ENCODE measurements at regions not wholly inside any gene's neighbourhood (a gene's known extent, or its start where the extent isn't known, plus 50 kb on each side); places are given as distances from the start of the nearest gene placed in this dataset.
"Not testable (repeated sequence)": the region's sequence is repeated elsewhere in the genome, so short reads cannot be mapped to it uniquely, and the experiment has no call there.

GRCh38 chr3:104933972-104934371, 432.7 kb upstream of the ALCAM start:
- peaks cover 4% of the 10 kb centered on the region for H3K9me3 Mint-ChIP-seq
- no peak overlapping the region for H3K27ac Mint-ChIP-seq
- H3K4me1 Mint-ChIP-seq = no peaks in the 10 kb centered on the region
- no peaks in the 10 kb centered on the region for H3K36me3 Mint-ChIP-seq
- no peak for DNase-seq
- CTCF ChIA-PET = no interaction called here
- H3K27me3 Mint-ChIP-seq = no peaks in the 10 kb centered on the region
- no peak overlapping the region for H3K4me3 Mint-ChIP-seq

DNA sequence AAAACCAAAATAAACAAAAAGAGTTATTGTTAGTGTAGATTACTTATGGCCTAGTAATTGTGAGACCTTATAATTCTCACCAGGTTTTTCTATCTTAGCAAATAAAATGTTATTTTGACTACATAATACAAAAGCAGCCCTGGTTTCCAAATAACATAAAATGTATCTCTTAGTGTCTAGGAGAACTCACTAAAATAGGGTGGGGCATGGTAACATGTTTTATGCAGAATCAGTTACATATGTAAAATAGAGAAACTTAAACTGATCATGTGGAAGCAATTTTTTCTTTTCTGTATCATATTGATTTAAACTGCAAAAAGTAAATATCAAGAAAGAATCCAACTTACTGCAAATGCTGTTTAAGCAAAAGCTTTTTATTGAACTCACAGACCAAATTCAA, 431.1 kb upstream of the ALCAM start:
- H3K36me3 Mint-ChIP-seq = no peaks in the 10 kb centered on the region
- H3K4me3 Mint-ChIP-seq = no peak overlapping the region
- CTCF ChIA-PET = no interaction called here
- no peaks in the 10 kb centered on the region for H3K27me3 Mint-ChIP-seq
- peaks cover 2% of the 10 kb centered on the region for H3K9me3 Mint-ChIP-seq
- H3K27ac Mint-ChIP-seq = no peak overlapping the region
- H3K4me1 Mint-ChIP-seq = no peaks in the 10 kb centered on the region
- DNase-seq = no peak

DNA sequence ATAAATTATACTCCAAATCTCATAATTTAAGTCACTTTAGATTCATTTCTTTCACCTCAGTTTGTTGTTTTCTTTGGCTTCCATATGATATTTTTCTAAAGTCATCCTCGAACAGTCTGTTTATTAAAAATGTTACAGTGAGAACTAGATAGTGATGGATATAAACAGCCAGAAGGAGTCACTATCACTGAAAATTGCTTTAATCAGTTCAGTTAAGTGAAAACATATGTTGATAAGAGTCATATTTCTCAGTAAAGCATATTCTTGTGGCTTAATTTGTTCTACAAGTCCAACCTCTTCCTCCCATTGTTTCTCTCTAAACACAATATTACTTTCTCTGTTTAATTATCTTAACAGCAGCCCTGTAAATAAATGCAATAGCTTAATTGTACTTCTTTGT, 427.5 kb upstream of the ALCAM start:
- Mint-ChIP-seq H3K4me3 (no peak overlapping the region), H3K27me3 (no peaks in the 10 kb centered on the region), H3K9me3 (no peaks in the 10 kb centered on the region), H3K27ac (no peak overlapping the region), H3K36me3 (no peaks in the 10 kb centered on the region), H3K4me1 (no peaks in the 10 kb centered on the region)
- CTCF ChIA-PET = no interaction called here
- no peak for DNase-seq

DNA sequence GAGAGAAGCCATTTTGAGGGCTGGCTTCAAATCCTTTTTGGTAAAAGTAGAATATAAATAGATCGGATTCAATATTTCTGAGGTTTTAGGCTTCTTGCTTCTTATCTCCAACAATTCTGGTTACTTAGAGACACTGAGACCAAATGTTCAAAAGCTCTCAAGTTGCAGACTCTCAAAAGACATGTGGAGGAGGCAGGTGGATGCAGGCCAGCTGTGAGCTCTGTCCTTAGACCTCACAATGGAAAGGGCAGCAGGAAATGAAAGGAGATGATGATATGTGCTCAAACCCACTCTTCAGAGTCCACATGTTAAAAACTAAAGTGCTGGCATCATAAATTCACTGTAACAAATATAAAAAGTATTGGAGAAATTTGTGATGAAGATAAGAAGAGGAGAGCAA, 424.9 kb upstream of the ALCAM start:
- Mint-ChIP-seq H3K4me3 (no peak overlapping the region), H3K36me3 (no peaks in the 10 kb centered on the region), H3K4me1 (no peaks in the 10 kb centered on the region), H3K9me3 (no peaks in the 10 kb centered on the region), H3K27me3 (no peaks in the 10 kb centered on the region), H3K27ac (no peak overlapping the region)
- CTCF ChIA-PET = no interaction called here
- no peak for DNase-seq

DNA sequence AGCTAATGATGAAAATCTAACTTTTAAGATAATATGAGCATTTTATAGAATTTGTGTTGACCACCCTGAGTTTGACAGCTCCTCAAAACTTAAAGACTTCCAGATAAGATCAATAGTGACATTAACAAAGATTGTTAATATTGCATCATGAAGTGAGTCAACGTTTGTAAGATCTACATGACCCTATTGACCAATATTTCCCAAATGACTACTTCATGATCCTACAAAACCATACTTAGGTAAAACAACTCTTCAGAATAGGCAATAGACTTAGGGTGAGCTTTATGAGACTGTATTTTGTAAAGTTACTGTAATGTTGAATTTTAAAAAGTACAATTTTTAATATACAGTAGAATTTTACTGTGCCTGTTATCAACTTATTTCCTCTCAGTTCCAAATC, 422.7 kb upstream of the ALCAM start:
- no peak overlapping the region for H3K4me3 Mint-ChIP-seq
- no peaks in the 10 kb centered on the region for H3K9me3 Mint-ChIP-seq
- H3K4me1 Mint-ChIP-seq = no peaks in the 10 kb centered on the region
- H3K36me3 Mint-ChIP-seq = no peaks in the 10 kb centered on the region
- CTCF ChIA-PET = no interaction called here
- H3K27ac Mint-ChIP-seq = no peak overlapping the region
- no peak for DNase-seq
- H3K27me3 Mint-ChIP-seq = no peaks in the 10 kb centered on the region

DNA sequence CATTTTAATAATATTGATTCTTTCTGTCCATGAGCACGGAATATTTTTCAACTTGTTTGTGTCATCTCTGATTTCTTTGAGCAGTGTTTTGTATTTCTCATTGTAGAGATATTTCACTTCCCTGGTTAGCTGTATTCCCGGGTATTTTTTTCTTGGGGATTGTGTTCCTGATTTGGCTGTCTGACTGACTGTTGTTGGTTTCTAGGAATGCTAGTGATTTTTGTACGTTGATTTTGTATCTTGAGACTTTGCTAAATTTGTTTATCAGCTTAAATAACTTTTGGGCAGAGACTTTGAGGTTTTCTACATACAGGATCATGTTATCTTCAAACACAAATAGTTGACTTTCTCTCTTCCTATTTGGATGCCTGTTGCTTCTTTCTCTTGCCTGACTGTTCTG, 418.8 kb upstream of the ALCAM start:
- H3K27me3 Mint-ChIP-seq = no peaks in the 10 kb centered on the region
- CTCF ChIA-PET = no interaction called here

DNA sequence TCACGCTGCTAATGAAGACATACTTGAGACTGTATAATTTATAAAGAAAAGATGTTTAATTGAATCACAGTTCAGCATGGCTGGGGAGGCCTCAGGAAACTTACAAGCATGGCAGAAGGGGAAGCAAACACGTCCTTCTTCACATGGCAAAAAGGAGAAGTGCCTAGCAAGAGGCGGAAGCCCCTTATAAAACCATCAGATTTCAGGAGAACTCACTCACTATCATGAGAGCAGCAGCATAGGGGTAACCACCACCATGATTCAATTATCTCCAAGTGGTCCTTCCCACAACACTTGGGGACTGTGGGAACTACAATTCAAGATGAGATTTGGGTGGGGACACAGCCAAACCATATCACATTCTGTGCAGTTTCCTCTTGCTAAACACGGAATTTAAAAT, 416.9 kb upstream of the ALCAM start:
- H3K36me3 Mint-ChIP-seq, CTCF ChIA-PET, H3K27me3 Mint-ChIP-seq, H3K27ac Mint-ChIP-seq, H3K4me3 Mint-ChIP-seq, H3K4me1 Mint-ChIP-seq, H3K9me3 Mint-ChIP-seq, DNase-seq: not testable (repeated sequence)

More for the DNA sequence above, 418.8 kb upstream of the ALCAM start:
- Mint-ChIP-seq H3K27ac (no peak overlapping the region), H3K9me3 (no peaks in the 10 kb centered on the region), H3K4me3 (no peak overlapping the region), H3K4me1 (no peaks in the 10 kb centered on the region), H3K36me3 (no peaks in the 10 kb centered on the region)
- DNase-seq = no peak

- Mint-ChIP-seq H3K4me3 (no peak overlapping the region), H3K27me3 (no peaks in the 10 kb centered on the region), H3K36me3 (no peaks in the 10 kb centered on the region), H3K4me1 (no peaks in the 10 kb centered on the region), H3K9me3 (no peaks in the 10 kb centered on the region), H3K27ac (no peak overlapping the region)
- no peak for DNase-seq
- CTCF ChIA-PET = no interaction called here
Observed at GRCh38 chr3:104951426-104951825, 415.3 kb upstream of the ALCAM start.

DNA sequence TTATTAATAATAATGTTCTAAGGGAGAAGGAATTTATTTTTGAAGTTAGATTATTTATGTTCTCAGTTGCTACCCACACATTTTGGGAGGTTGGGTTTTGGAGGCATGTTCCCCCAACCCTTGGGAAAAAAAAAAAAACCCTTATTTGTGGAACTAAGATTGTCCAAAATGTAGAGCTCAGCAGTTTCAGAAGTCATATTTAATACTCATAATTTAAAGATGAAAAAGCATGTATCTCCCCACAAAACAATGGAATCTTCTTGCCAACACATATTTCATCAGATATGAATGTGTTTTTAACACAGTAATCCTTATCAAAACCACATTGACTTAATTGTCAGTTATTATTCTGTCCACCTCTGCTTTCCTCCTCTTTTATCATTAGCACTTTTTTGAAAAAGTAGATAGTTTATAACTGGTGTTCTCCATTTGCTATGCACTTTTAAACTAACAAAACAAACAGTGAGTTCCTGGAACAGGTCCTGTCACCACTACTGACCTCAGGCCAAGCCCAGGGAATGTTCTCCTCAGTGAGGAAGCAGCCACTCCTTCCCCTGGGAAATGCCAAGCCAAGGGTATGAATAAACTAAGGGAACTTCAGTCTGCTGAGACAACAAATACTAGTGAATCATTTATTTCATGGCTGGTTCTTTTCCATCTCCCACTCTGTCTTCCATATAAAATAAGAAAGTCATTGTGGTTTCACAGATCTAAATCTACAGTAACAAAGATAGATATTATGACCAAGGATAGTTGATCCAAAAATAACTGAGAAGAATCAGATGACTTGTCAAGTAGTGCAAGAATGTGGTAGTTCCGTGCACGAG, 414.4 kb upstream of the ALCAM start:
- no peaks in the 10 kb centered on the region for H3K36me3 Mint-ChIP-seq
- H3K4me1 Mint-ChIP-seq = no peaks in the 10 kb centered on the region
- no peaks in the 10 kb centered on the region for H3K27me3 Mint-ChIP-seq
- H3K4me3 Mint-ChIP-seq = no peak overlapping the region
- CTCF ChIA-PET = no interaction called here
- no peaks in the 10 kb centered on the region for H3K9me3 Mint-ChIP-seq
- H3K27ac Mint-ChIP-seq = no peak overlapping the region
- no peak for DNase-seq

- H3K36me3 Mint-ChIP-seq = no peaks in the 10 kb centered on the region
- no peaks in the 10 kb centered on the region for H3K9me3 Mint-ChIP-seq
- no peak for DNase-seq
- H3K27ac Mint-ChIP-seq = no peak overlapping the region
- no peaks in the 10 kb centered on the region for H3K27me3 Mint-ChIP-seq
- no peak overlapping the region for H3K4me3 Mint-ChIP-seq
- no peaks in the 10 kb centered on the region for H3K4me1 Mint-ChIP-seq
- CTCF ChIA-PET = interaction anchor here (0.6 kb wide), 1 partner anchor 349 kb away, joined by 3 read pairs; no protein-coding TSS in a partner anchor
Observed at GRCh38 chr3:104956620-104957345, 409.9 kb upstream of the ALCAM start.

- no peak for DNase-seq
- no peaks in the 10 kb centered on the region for H3K27me3 Mint-ChIP-seq
- no peaks in the 10 kb centered on the region for H3K9me3 Mint-ChIP-seq
Observed at GRCh38 chr3:104960579-104960978, 406.1 kb upstream of the ALCAM start.

DNA sequence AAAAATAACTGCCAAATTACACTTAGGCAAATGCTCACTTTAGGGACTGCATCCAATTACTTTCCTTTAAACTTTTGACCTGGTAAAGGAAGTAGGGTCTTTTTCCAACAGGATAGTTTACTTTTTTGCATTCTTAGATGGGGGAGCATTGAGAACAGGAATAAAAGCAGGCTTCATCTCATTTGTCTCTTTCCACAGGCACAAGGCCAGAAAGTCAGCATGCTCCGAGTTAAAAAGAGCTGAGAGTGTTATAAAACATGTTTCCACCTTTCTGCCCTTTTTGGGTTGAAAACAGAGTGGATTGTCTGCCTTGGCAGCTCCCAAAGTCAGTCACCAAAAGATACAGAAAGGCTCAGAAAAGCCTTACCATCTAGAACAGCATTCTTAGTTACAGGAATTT, 404.9 kb upstream of the ALCAM start:
- H3K4me1 Mint-ChIP-seq = no peaks in the 10 kb centered on the region
- H3K27ac Mint-ChIP-seq = no peak overlapping the region
- H3K36me3 Mint-ChIP-seq = no peaks in the 10 kb centered on the region
- CTCF ChIA-PET = no interaction called here
- no peaks in the 10 kb centered on the region for H3K9me3 Mint-ChIP-seq
- no peaks in the 10 kb centered on the region for H3K27me3 Mint-ChIP-seq
- DNase-seq = no peak
- H3K4me3 Mint-ChIP-seq = no peak overlapping the region

More at GRCh38 chr3:104960579-104960978, 406.1 kb upstream of the ALCAM start:
- H3K36me3 Mint-ChIP-seq = no peaks in the 10 kb centered on the region
- H3K27ac Mint-ChIP-seq = no peak overlapping the region
- H3K4me1 Mint-ChIP-seq = no peaks in the 10 kb centered on the region
- CTCF ChIA-PET = no interaction called here
- no peak overlapping the region for H3K4me3 Mint-ChIP-seq

DNA sequence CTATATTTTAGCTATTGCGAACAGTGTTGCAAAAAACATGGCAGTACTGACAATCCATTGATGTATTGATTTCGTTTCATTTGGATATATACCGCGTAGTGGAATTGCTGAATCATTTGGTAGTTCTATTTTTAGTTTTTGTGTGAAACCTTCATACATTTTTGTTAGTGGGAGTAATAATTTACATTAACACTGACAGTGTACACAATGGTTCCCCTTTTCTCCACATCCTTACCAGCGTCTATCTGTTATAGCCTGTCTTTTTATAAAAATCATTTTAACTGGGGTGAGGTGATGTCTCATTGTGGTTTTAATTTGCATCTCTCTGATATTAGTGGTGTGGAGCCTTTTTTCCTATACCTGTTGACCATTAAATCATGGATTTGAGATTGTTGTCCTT, 392.4 kb upstream of the ALCAM start:
- H3K27me3 Mint-ChIP-seq = no peaks in the 10 kb centered on the region
- no peak for DNase-seq
- H3K4me3 Mint-ChIP-seq = no peak overlapping the region
- no peaks in the 10 kb centered on the region for H3K4me1 Mint-ChIP-seq
- H3K36me3 Mint-ChIP-seq = no peaks in the 10 kb centered on the region
- CTCF ChIA-PET = no interaction called here
- H3K27ac Mint-ChIP-seq = no peak overlapping the region
- no peaks in the 10 kb centered on the region for H3K9me3 Mint-ChIP-seq

DNA sequence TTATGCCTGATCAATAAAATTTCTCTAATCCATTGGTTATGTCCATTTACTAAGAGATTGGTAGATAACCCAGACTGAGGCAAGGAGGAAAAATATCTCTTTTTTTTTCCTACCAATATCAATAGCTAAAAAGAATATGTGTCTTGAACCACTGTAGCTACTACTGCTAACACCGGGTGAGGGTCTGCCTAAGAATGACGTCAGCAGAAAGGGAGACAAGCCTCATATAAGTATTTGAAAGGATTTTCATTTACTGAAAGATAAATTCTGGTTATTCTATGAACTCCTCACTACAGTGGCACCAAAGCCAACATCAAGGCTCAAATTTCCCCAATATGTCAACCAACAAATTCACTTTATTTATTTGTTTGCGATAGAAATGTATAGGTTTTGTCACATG, 389.0 kb upstream of the ALCAM start:
- no peaks in the 10 kb centered on the region for H3K9me3 Mint-ChIP-seq
- CTCF ChIA-PET = no interaction called here
- no peaks in the 10 kb centered on the region for H3K36me3 Mint-ChIP-seq
- DNase-seq = no peak
- no peak overlapping the region for H3K4me3 Mint-ChIP-seq
- no peak overlapping the region for H3K27ac Mint-ChIP-seq
- H3K27me3 Mint-ChIP-seq = no peaks in the 10 kb centered on the region
- H3K4me1 Mint-ChIP-seq = no peaks in the 10 kb centered on the region

DNA sequence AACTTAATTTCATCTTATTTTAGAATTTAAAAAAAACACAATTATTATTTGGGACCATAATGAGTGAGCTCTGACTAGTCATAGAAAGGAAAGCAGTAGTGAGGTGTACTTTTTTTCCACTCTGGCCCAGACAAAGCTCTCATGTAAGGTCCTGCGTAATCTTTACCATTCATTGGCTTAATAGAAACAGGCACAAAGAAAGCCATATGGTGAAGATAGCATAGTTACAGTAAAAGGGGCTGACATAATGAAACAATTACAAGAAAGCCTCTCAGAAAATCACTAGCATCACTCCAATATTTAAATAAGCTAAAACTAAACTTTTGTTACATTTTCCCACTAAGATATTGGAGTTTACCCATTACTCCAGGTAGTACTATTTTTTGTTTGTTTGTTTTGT, 384.6 kb upstream of the ALCAM start:
- H3K27me3 Mint-ChIP-seq = no peaks in the 10 kb centered on the region
- H3K36me3 Mint-ChIP-seq = no peaks in the 10 kb centered on the region
- H3K9me3 Mint-ChIP-seq = no peaks in the 10 kb centered on the region
- DNase-seq = no peak
- CTCF ChIA-PET = no interaction called here
- no peak overlapping the region for H3K27ac Mint-ChIP-seq
- H3K4me1 Mint-ChIP-seq = no peaks in the 10 kb centered on the region
- H3K4me3 Mint-ChIP-seq = no peak overlapping the region

All from activated naive CD4-positive, alpha-beta T cell treated with anti-CD3 and anti-CD28 coated beads, Interleukin-2, amount 10 ng/mL, durations not matched to agents 7 days and 5 days (primary cell).